ENCODE measurements at regions not wholly inside any gene's neighbourhood (a gene's known extent, or its start where the extent isn't known, plus 50 kb on each side); places are given as distances from the start of the nearest gene placed in this dataset.

GRCh38 chr6:105893741-105894140, 192.4 kb upstream of the PRDM1 start:
- no peak for DNase-seq
- H3K4me3 ChIP-seq (ENCODE audit: low read depth in 2 of 2, low read length in 1 of 2) = no peak overlapping the region
- no peaks in the 10 kb centered on the region for H3K36me3 ChIP-seq (replicated peaks in 1 of 2; ENCODE audit: control insufficient read depth in 1 of 2, insufficient read depth in 2 of 2, low read length in 1 of 2)
- no peaks in the 10 kb centered on the region for H3K27me3 ChIP-seq (ENCODE audit: insufficient read depth)
- H2AFZ ChIP-seq (ENCODE audit: low read depth) = no peak overlapping the region
- no peaks in the 10 kb centered on the region; a peak in 1 of 4 replicates for H3K4me1 ChIP-seq (ENCODE audit: control insufficient read depth in 1 of 2, insufficient read depth in 2 of 2, low read depth in 1 of 2, low read length in 1 of 2)
- peaks cover 11% of the 10 kb centered on the region for H3K9me3 ChIP-seq
- POLR2A ChIA-PET = no interaction called here
- H3K79me2 ChIP-seq (ENCODE audit: insufficient read depth) = no peaks in the 10 kb centered on the region
- H3K9ac ChIP-seq = no peak overlapping the region
- peaks cover 1% of the 10 kb centered on the region for H3F3A ChIP-seq (replicated peaks; ENCODE audit: insufficient read depth)
- TF ChIP-seq TCF12 (IDR thresholded peaks at IDR 0.05) (no peak), RCOR1 (IDR thresholded peaks at IDR 0.05; ENCODE audit: low read length) (no peak), IRF3 (IDR thresholded peaks at IDR 0.05; ENCODE audit: low read depth, low read length) (no peak), GATA2 (CRISPR knock-in tag; IDR thresholded peaks at IDR 0.05) (no peak), FOXM1 (IDR thresholded peaks at IDR 0.05; ENCODE audit: low read depth) (no peak), GABPA (IDR thresholded peaks at IDR 0.05; ENCODE audit: low read depth) (no peak), JUND (IDR thresholded peaks at IDR 0.05) (no peak), MAX (IDR thresholded peaks at IDR 0.05; ENCODE audit: low read depth) (no peak), RAD21 (IDR thresholded peaks at IDR 0.05; ENCODE audit: low read length) (no peak), NFIC (IDR thresholded peaks at IDR 0.05; ENCODE audit: borderline replicate concordance) (no peak), CTCF (IDR thresholded peaks at IDR 0.05) (no peak), RFX5 (IDR thresholded peaks at IDR 0.05; ENCODE audit: low read length) (no peak), EZH2phosphoT487 (IDR thresholded peaks at IDR 0.05; ENCODE audit: borderline replicate concordance, low read depth) (no peak), FOXJ3 (CRISPR knock-in tag; IDR thresholded peaks at IDR 0.05) (no peak), REST (IDR thresholded peaks at IDR 0.05; ENCODE audit: low read depth, low read length) (no peak)
- no peak overlapping the region for H3K4me2 ChIP-seq
- 54% methylated on average over 6 of the region's 7 CpGs for WGBS (ENCODE audit: low lambda C conversion rate)
- no peak overlapping the region for H3K27ac ChIP-seq (ENCODE audit: low read depth in 2 of 2, low read length in 1 of 2)
- CTCF ChIA-PET = interaction anchor here (1.3 kb wide), 1 partner anchor 23 kb away, joined by 3 read pairs; no protein-coding TSS in a partner anchor
- H3K9me2 ChIP-seq = no peaks in the 10 kb centered on the region
- H4K20me1 ChIP-seq (ENCODE audit: insufficient read depth) = no peaks in the 10 kb centered on the region
